Coronary artery (tissue), 2 donors: ENCODE measurements at regions not wholly inside any gene's neighbourhood (a gene's known extent, or its start where the extent isn't known, plus 50 kb on each side); places are given as distances from the start of the nearest gene placed in this dataset.

Experiments used
- DNase-seq: peaks from one replicate; pipeline ENCODE4 v3.0.0-alpha.2; 2017; ENCODE audit warnings: low spot score
- H3K27ac ChIP-seq, 2 donors: fragments of 200-600 bp; sonication (generic); one replicate each; pipeline ENCODE4 v1.5.1; 2016 to 2019
- H3K4me3 ChIP-seq: fragments of 200-600 bp; sonication (generic); 2 replicates; pipeline ENCODE4 v1.5.1; 2016; ENCODE audit warnings: mild to moderate bottlenecking, moderate library complexity
- TF ChIP-seq, protein P1 (sequence below): fragments of 200-600 bp; sonication (generic); IDR thresholded peaks from one replicate; pipeline ENCODE4 v1.5.1; 2019; ENCODE audit warnings: antibody characterized with exemption

DNA sequence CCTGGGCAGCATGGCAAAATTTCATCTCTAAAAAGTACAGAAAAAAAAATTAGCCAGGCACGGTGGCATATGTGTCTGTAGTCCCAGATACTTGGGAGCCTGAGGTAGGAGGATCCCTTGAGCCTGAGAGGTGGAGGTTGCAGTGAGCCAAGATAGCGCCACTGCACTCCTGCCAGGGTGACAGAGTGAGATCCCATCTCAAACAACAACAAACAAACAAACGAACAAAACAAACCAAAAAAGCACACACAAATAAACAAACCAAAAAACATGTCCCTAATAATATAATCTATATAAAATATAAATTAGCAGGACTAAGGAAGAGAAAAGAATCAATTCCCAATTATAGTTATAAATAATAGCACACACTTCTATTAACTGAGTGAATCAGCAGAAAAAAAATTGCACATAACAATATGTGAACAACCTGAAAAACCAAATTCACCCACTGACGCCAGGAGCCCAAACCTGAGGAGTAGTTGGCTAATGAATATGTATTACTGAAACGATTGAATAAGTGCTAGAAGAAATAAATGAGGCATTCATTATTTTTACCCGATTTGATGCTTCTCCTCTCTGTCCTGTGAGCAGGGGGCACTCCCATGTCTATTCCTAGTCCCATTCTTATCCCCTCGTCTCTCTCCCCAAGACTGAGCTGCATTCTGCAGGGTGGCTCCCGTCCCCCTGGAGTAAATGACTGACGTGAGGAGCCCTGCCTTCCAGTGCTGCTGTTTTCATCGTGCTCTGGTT, 108.2 kb upstream of the TOP3B start:
- Histone ChIP-seq H3K27ac (no peak overlapping the region), H3K4me3 (no peak overlapping the region)
- TF ChIP-seq, protein P1, sequence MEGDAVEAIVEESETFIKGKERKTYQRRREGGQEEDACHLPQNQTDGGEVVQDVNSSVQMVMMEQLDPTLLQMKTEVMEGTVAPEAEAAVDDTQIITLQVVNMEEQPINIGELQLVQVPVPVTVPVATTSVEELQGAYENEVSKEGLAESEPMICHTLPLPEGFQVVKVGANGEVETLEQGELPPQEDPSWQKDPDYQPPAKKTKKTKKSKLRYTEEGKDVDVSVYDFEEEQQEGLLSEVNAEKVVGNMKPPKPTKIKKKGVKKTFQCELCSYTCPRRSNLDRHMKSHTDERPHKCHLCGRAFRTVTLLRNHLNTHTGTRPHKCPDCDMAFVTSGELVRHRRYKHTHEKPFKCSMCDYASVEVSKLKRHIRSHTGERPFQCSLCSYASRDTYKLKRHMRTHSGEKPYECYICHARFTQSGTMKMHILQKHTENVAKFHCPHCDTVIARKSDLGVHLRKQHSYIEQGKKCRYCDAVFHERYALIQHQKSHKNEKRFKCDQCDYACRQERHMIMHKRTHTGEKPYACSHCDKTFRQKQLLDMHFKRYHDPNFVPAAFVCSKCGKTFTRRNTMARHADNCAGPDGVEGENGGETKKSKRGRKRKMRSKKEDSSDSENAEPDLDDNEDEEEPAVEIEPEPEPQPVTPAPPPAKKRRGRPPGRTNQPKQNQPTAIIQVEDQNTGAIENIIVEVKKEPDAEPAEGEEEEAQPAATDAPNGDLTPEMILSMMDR = no peak
- no peak for DNase-seq

GRCh38 chr22:22089459-22090308, 107.1 kb upstream of the TOP3B start:
- H3K27ac ChIP-seq = no peak overlapping the region
- no peak overlapping the region for H3K4me3 ChIP-seq
- no peak for DNase-seq
- TF ChIP-seq, protein P1 = no peak

DNA sequence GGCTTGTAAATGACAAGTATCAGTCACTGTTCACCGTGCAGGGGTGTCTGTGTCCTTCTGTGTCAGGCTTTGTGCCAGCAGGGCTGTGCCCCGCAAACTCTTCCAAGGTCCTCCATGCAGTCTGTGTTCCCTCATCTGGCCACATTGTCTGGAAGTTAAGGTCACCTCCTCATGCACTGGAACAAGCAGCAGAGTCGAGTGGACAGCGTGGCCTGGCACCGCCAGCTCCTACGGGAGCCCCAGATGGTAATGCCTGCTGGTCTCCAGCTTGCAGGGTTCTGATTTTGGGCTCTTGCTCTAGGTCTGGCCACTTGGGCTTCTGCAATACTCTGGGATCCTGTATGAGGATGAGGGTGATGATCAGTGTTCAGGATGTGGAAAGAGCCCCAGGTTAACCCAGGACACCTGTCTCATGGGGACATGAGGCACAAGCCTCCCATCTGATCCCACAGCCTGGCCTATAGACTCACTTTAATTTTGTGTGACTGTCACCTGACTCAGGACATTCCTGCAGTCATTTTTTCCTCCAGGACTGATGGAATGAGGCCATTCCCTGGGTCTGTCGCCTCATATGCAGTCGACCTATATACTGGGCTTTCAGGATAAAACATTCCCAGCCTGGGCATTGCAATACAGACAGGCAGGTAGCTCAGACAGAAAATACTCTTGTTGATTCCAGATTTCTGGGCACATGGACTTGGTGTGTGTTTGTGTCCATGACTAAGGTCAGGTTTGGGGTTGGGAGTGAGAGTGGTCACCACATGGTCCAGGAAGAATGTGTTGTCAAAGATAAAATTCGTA, 106.3 kb upstream of the TOP3B start:
- no peak for DNase-seq
- no peak overlapping the region for H3K4me3 ChIP-seq
- TF ChIP-seq, protein P1 = no peak
- no peak overlapping the region for H3K27ac ChIP-seq

DNA sequence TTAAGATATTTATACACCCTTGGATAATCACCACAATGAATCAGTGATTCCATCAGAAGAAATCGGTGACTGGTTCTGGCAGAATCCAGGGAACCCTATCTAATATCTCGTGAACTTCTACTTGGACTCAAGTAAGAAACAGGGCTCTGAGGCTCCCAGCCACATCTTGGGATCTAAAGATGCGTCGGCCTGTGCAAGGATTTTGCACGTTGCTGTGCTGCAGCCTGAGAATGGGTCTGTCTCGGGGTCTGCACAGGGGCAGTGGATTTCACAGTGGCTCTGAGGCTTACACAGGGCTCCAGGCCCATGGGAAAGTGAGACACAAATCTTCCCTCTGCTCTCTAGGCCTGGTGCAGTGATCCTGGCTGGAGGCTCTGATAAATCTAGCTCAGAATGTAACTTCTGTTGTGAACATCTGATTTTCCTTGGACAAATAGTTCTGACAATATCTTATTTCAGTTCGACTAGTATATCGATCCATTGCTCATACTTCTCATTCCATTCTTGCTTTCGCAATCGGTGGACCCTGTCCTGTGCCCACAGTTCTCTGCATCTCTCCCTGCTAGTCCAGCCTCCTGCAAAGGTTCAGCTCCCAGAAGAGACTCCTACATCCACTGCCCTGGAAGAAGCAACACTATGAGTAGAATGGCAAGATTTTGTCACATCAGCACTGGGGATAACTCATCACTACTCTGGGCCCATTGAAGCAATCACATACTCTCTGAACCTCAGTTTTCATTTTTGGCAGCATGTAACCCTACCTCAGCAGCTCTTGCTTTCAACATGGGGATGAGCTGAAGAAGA, 105.5 kb upstream of the TOP3B start:
- Histone ChIP-seq H3K27ac (no peak overlapping the region), H3K4me3 (no peak overlapping the region)
- DNase-seq = no peak
- TF ChIP-seq, protein P1 = no peak

- no peak overlapping the region for H3K4me3 ChIP-seq
- H3K27ac ChIP-seq = no peak overlapping the region
- TF ChIP-seq, protein P1 = no peak
- no peak for DNase-seq
These were observed 104.0 kb upstream of the TOP3B start for GRCh38 chr22:22086501-22087158.
